DOHH2 (cell line): ENCODE measurements at regions not wholly inside any gene's neighbourhood (a gene's known extent, or its start where the extent isn't known, plus 50 kb on each side); places are given as distances from the start of the nearest gene placed in this dataset.

Source experiments
- H3F3A ChIP-seq: fragments of 200-600 bp; sonication (generic), shearing (Covaris generic); 2 replicates; pipeline ENCODE4 v1.6.0; 2016; ENCODE audit warnings: antibody characterized with exemption, mild to moderate bottlenecking; ENCODE audit not compliant: control insufficient read depth, insufficient read depth
- H3K27ac ChIP-seq: fragments of 200-600 bp; sonication (generic); 2 replicates; pipeline ENCODE4 v1.5.1; 2014; ENCODE audit warnings: low read depth, mild to moderate bottlenecking, low read length, moderate library complexity
- H3K27me3 ChIP-seq: fragments of 200-600 bp; sonication (generic); 2 replicates; pipeline ENCODE4 v1.6.1; 2014; ENCODE audit warnings: mild to moderate bottlenecking, low read length, mixed read lengths; ENCODE audit not compliant: control insufficient read depth
- H3K36me3 ChIP-seq: fragments of 200-600 bp; sonication (generic); 2 replicates; pipeline ENCODE4 v1.6.1; 2014; ENCODE audit warnings: mild to moderate bottlenecking, low read length, moderate library complexity, mixed read lengths; ENCODE audit not compliant: control insufficient read depth
- H3K4me1 ChIP-seq: fragments of 200-600 bp; sonication (generic); 2 replicates; pipeline ENCODE4 v1.6.1; 2014; ENCODE audit warnings: mild to moderate bottlenecking, low read length, mixed read lengths; ENCODE audit not compliant: control insufficient read depth
- H3K4me2 ChIP-seq: fragments of 200-600 bp; sonication (generic); 2 replicates; pipeline ENCODE4 v1.6.0; 2014; ENCODE audit warnings: mild to moderate bottlenecking, low read length, moderate library complexity
- H3K4me3 ChIP-seq: fragments of 200-600 bp; sonication (generic); 2 replicates; pipeline ENCODE4 v1.5.1; 2014; ENCODE audit warnings: mild to moderate bottlenecking, low read length, mixed read lengths
- H3K79me2 ChIP-seq: fragments of 200-600 bp; sonication (generic); 2 replicates; pipeline ENCODE4 v1.6.1; 2014; ENCODE audit warnings: mild to moderate bottlenecking, low read length, mixed read lengths; ENCODE audit not compliant: control insufficient read depth
- H3K9me2 ChIP-seq: fragments of 200-600 bp; sonication (generic); replicated peaks from 2 replicates; pipeline ENCODE4 v1.6.1; 2014; ENCODE audit warnings: mild to moderate bottlenecking, low read length, mixed read lengths; ENCODE audit not compliant: control insufficient read depth
- H3K9me3 ChIP-seq: fragments of 200-600 bp; sonication (generic); 2 replicates; pipeline ENCODE4 v1.6.1; 2014; ENCODE audit warnings: antibody characterized with exemption, low read length, mixed read lengths; ENCODE audit not compliant: control insufficient read depth, insufficient read depth
- H4K20me1 ChIP-seq: fragments of 200-600 bp; sonication (generic); 2 replicates; pipeline ENCODE4 v1.6.0; 2014; ENCODE audit warnings: low read depth, mild to moderate bottlenecking, antibody characterized with exemption, low read length, moderate library complexity; ENCODE audit not compliant: control insufficient read depth, insufficient read depth
- CTCF ChIP-seq: fragments of 200-600 bp; sonication (generic); IDR thresholded peaks from one replicate; pipeline ENCODE4 v1.5.1; 2014; ENCODE audit warnings: antibody characterized with exemption, mild to moderate bottlenecking, low read depth, low read length; ENCODE audit not compliant: poor library complexity, severe bottlenecking
- EZH2phosphoT487 ChIP-seq: fragments of 200-600 bp; sonication (generic); IDR thresholded peaks from 2 replicates; pipeline ENCODE4 v1.6.1; 2017; ENCODE audit warnings: borderline replicate concordance, mild to moderate bottlenecking, antibody characterized with exemption, low read length, moderate library complexity, mixed read lengths

GRCh38 chrX:40410859-40411258 lies 169.9 kb upstream of the ATP6AP2 start:
- Histone ChIP-seq H3K9me3 (no peaks in the 10 kb centered on the region), H3K4me2 (no peak overlapping the region), H3K9me2 (no peaks in the 10 kb centered on the region), H3K27me3 (no peaks in the 10 kb centered on the region), H3K36me3 (no peaks in the 10 kb centered on the region), H3K4me1 (no peaks in the 10 kb centered on the region), H3K79me2 (no peaks in the 10 kb centered on the region), H4K20me1 (no peaks in the 10 kb centered on the region), H3K27ac (no peak overlapping the region), H3K4me3 (no peak overlapping the region), H3F3A (no peaks in the 10 kb centered on the region)
- TF ChIP-seq EZH2phosphoT487 = no peak
- no peak for TF ChIP-seq CTCF

- H3K4me2 ChIP-seq = no peak overlapping the region
Observed at GRCh38 chrX:40406330-40406859, 174.4 kb upstream of the ATP6AP2 start.

GRCh38 chrX:40405399-40405798 lies 175.4 kb upstream of the ATP6AP2 start:
- no peaks in the 10 kb centered on the region for H3K27me3 ChIP-seq
- H3K36me3 ChIP-seq = no peaks in the 10 kb centered on the region
- H3K27ac ChIP-seq = no peak overlapping the region
- TF ChIP-seq CTCF = no peak
- TF ChIP-seq EZH2phosphoT487 = no peak
- H3K4me1 ChIP-seq = no peaks in the 10 kb centered on the region
- no peaks in the 10 kb centered on the region for H3K79me2 ChIP-seq
- H3K4me3 ChIP-seq = no peak overlapping the region
- H3K9me3 ChIP-seq = no peaks in the 10 kb centered on the region
- no peak overlapping the region for H3K4me2 ChIP-seq
- no peaks in the 10 kb centered on the region for H3K9me2 ChIP-seq
- no peaks in the 10 kb centered on the region for H3F3A ChIP-seq
- no peaks in the 10 kb centered on the region for H4K20me1 ChIP-seq

More at GRCh38 chrX:40406330-40406859, 174.4 kb upstream of the ATP6AP2 start:
- Histone ChIP-seq H3K36me3 (no peaks in the 10 kb centered on the region), H3K9me2 (no peaks in the 10 kb centered on the region), H3K4me1 (no peaks in the 10 kb centered on the region), H3K9me3 (no peaks in the 10 kb centered on the region), H3K4me3 (no peak overlapping the region), H4K20me1 (no peaks in the 10 kb centered on the region), H3K27ac (no peak overlapping the region), H3K79me2 (no peaks in the 10 kb centered on the region), H3K27me3 (no peaks in the 10 kb centered on the region), H3F3A (no peaks in the 10 kb centered on the region)
- TF ChIP-seq EZH2phosphoT487 (no peak), CTCF (no peak)

GRCh38 chrX:40403757-40404156 lies 177.0 kb upstream of the ATP6AP2 start:
- no peak for TF ChIP-seq CTCF
- TF ChIP-seq EZH2phosphoT487 = no peak
- no peaks in the 10 kb centered on the region for H3K27me3 ChIP-seq

More at GRCh38 chrX:40403757-40404156, 177.0 kb upstream of the ATP6AP2 start:
- Histone ChIP-seq H3F3A (no peaks in the 10 kb centered on the region), H4K20me1 (no peaks in the 10 kb centered on the region), H3K4me1 (no peaks in the 10 kb centered on the region), H3K9me2 (no peaks in the 10 kb centered on the region), H3K36me3 (no peaks in the 10 kb centered on the region), H3K27ac (no peak overlapping the region), H3K4me3 (no peak overlapping the region), H3K79me2 (no peaks in the 10 kb centered on the region), H3K9me3 (no peaks in the 10 kb centered on the region), H3K4me2 (no peak overlapping the region)
